AG10803 (cell line): ENCODE measurements at regions not wholly inside any gene's neighbourhood (a gene's known extent, or its start where the extent isn't known, plus 50 kb on each side); places are given as distances from the start of the nearest gene placed in this dataset.

Experiments
- DNase-seq: peaks from one replicate; pipeline ENCODE4 v3.0.0; 2010; ENCODE audit warnings: low read depth
- H3K4me3 ChIP-seq: 2 replicates; pipeline ENCODE4 v1.5.1; 2011; ENCODE audit warnings: mild to moderate bottlenecking, low read length, control low read depth
- TF ChIP-seq, protein P1 (sequence below): conservative IDR thresholded peaks from 2 replicates; pipeline ENCODE4 v1.5.1; 2011; ENCODE audit warnings: mild to moderate bottlenecking, low read length, control low read depth, inconsistent platforms

GRCh38 chr3:70776081-70776480 lies 463.6 kb upstream of the MDFIC2 start:
- TF ChIP-seq, protein P1, sequence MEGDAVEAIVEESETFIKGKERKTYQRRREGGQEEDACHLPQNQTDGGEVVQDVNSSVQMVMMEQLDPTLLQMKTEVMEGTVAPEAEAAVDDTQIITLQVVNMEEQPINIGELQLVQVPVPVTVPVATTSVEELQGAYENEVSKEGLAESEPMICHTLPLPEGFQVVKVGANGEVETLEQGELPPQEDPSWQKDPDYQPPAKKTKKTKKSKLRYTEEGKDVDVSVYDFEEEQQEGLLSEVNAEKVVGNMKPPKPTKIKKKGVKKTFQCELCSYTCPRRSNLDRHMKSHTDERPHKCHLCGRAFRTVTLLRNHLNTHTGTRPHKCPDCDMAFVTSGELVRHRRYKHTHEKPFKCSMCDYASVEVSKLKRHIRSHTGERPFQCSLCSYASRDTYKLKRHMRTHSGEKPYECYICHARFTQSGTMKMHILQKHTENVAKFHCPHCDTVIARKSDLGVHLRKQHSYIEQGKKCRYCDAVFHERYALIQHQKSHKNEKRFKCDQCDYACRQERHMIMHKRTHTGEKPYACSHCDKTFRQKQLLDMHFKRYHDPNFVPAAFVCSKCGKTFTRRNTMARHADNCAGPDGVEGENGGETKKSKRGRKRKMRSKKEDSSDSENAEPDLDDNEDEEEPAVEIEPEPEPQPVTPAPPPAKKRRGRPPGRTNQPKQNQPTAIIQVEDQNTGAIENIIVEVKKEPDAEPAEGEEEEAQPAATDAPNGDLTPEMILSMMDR = no peak
- H3K4me3 ChIP-seq = no peak overlapping the region
- DNase-seq = no peak

- H3K4me3 ChIP-seq = no peak overlapping the region
- TF ChIP-seq, protein P1 = no peak
- DNase-seq = no peak
These were observed 462.8 kb upstream of the MDFIC2 start for GRCh38 chr3:70775257-70775656.

DNA sequence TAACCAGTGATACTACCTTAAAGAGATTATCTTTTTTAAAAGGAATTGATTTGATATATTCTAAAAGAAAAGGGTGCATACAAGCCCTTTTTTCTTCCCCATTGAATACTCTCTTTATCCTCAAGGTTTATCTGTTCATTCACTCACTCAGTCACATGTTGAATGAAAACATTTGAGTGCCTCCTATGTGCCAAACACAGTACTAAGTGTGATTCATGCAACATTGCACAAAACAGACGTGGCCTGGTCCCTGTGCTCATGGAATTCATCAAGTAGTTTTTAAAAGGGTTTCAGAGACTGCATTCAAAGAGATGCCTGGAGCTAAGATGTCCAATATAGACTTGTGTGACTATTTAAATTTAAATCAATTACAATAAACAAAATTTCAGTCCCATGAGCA lies 462.2 kb upstream of the MDFIC2 start:
- DNase-seq = peak; percentile 3
- TF ChIP-seq, protein P1 = no peak
- H3K4me3 ChIP-seq = no peak overlapping the region

DNA sequence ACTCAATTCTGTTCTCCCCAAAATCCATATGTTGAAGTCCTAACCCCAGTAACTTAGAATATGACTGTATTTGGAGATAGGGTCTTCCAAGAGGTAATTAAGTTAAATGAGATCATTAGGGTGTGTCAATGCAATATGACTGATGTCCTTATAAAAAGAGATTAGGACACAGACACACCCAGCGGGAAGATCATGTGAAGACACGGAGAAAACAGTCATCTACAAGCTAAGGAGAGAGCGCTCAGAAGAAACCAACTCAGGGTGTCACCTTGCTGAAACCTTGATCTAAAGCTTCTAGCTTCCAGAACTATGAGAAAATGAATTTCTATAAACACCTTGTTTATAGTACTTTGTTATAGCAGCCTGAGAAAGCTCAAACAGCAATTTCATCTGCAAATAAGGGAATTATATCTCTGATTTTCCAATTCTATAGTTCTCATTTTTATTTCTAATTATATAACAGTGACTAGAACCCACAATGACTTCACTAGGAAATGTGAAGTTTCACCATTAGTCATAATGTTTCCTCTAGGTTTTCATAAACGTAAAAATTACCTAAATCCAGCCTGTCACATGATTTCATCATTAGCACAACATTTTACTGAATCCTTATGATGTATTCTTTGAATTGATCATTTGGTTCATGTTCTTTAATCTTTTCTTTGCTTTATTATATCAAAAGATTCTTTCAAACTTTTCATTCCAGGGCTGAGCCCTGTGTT lies 459.1 kb upstream of the MDFIC2 start:
- TF ChIP-seq, protein P1 = no peak
- DNase-seq = peak; percentile 10
- no peak overlapping the region for H3K4me3 ChIP-seq

DNA sequence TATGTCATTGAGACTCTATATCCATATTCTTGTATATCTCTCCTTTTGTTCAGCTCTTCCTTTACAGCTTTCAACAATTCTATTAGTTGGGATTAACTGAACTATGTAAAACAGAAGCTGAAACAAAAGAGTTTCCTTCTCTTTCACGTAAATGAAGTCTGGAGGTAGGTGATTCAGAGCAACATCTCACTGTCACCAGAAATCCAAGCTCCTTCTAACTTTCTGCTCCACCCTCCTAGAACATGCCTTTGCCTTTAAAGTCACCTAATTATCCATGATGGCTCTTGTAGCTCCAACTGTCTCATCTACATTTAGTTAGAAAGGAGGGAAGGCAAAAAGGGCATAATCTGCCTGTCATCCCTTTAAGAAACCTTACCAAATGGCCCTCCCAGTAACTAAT lies 458.2 kb upstream of the MDFIC2 start:
- TF ChIP-seq, protein P1 = no peak
- H3K4me3 ChIP-seq = no peak overlapping the region
- DNase-seq = no peak

DNA sequence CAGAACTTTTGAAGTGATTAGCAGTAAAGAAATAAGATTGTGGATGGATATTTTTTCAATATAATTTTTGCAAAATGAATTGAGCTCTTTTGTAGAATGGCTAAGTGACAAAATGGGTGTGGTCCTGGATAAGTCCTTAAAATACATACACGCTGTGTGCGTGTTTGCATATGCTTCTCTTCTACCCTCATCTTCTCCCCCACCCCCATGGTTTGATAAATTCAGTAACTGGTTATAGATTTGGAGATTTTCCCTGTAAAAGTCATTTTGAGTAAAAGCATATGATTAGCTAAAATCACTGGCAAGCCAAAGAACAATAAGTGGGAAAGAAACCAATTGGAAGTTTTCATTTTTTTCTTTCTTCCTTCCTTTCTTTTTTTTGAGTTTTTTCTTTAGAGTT lies 453.9 kb upstream of the MDFIC2 start:
- DNase-seq = no peak
- no peak overlapping the region for H3K4me3 ChIP-seq
- TF ChIP-seq, protein P1 = no peak

DNA sequence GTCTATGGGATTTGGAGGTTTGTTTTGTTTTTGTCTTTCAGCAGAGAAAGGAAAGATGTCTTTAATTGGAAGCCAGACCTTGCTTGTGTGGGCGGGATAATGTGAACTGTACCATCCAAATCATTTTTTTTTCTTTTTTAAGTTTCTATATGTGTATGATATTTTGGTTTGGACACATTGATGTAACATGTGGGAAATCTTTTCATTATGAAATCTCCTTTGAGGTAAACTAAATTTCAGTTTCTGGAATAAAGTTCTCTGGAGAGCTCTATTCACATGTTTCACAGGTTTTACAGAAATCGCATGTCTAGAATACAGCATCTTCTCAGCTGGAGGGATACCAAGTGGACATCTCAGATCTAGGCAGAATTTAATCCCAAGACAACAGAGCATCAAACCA lies 451.5 kb upstream of the MDFIC2 start:
- TF ChIP-seq, protein P1 = no peak
- no peak for DNase-seq
- H3K4me3 ChIP-seq = no peak overlapping the region
